HepG2 (cell line): ENCODE measurements at regions not wholly inside any gene's neighbourhood (a gene's known extent, or its start where the extent isn't known, plus 50 kb on each side); places are given as distances from the start of the nearest gene placed in this dataset.

Experiments used
- ATAC-seq: fragments of 200-7000 bp; cut with Tn5 transposase; 3 replicates; pipeline ENCODE4 v1.9.1; 2020; ENCODE audit warnings: mild to moderate bottlenecking, moderate library complexity
- BruUV-seq: library from RNA; stranded (reverse); fragments of 400-500 nt; replicated peaks from 2 replicates; lab custom pipeline; 2021; lab: Mats Ljungman, UMichigan
- CTCF ChIA-PET: fragments of 300-600 bp; formaldehyde crosslinking; extraction: SDS; loops from one replicate; lab custom pipeline; 2021; ENCODE audit warnings: low total read pairs, inconsistent platforms, low intra/inter-chr PET ratio; lab: Yijun Ruan, JAX
- POLR2A ChIA-PET: fragments of 350-600 bp; sonication (Branson Sonifier 250); formaldehyde crosslinking; loops from one replicate; lab custom pipeline; 2020; ENCODE audit warnings: antibody characterized with exemption, inconsistent platforms; lab: Yijun Ruan, JAX
- DNase-seq: peaks from one replicate; pipeline ENCODE4 v3.0.0-alpha.2; 2015; ENCODE audit warnings: low spot score
- FAIRE-seq: peaks from 3 replicates; lab custom pipeline; 2011; peaks lifted over from hg19 to GRCh38; lab: Jason Lieb, UNC
- H2AFZ ChIP-seq: one replicate; pipeline ENCODE4 v1.6.1; 2011; ENCODE audit warnings: low read length, inconsistent platforms
- H3K27ac ChIP-seq: fragments of 300-600 bp; 3 replicates; pipeline ENCODE4 v1.8.0; 2011; ENCODE audit warnings: mixed run types, mild to moderate bottlenecking, mixed read lengths, low read length, inconsistent platforms; ENCODE audit not compliant: insufficient read depth; ENCODE audit errors: extremely low read length
- H3K27me3 ChIP-seq, 2 experiments: fragments of 200-600 bp in 1 of 2; 2 replicates in 1 of 2; 3 replicates in 1 of 2; pipeline versions ENCODE4 v1.6.0 to v1.8.0; 2011; ENCODE audit warnings: low read length in 2 of 2, mild to moderate bottlenecking in 2 of 2, moderate library complexity in 2 of 2, inconsistent platforms in 1 of 2; ENCODE audit not compliant: insufficient read depth in 2 of 2, control insufficient read depth in 1 of 2
- H3K36me3 ChIP-seq, 2 experiments: fragments of 200-600 bp in 1 of 2; replicated peaks in 1 of 2; 2 replicates in 1 of 2; 3 replicates in 1 of 2; pipeline versions ENCODE4 v1.5.1 to v1.8.0; 2011; ENCODE audit warnings: low read length in 2 of 2, inconsistent platforms in 1 of 2; ENCODE audit not compliant: insufficient read depth in 2 of 2, control insufficient read depth in 1 of 2
- H3K4me1 ChIP-seq: 2 replicates; pipeline ENCODE4 v1.5.1; 2012; ENCODE audit warnings: low read length, inconsistent platforms; ENCODE audit not compliant: insufficient read depth
- H3K4me2 ChIP-seq: 2 replicates; pipeline ENCODE4 v1.6.0; 2011; ENCODE audit warnings: low read depth, low read length, inconsistent platforms
- H3K4me3 ChIP-seq, 3 experiments: fragments of 200-600 bp in 1 of 3; sonication (generic), shearing (Covaris generic) in 1 of 3; replicated peaks in 1 of 3; 2 replicates each; pipeline ENCODE4 v1.5.1; 2011 to 2016; ENCODE audit warnings: low read length in 3 of 3, inconsistent platforms in 2 of 3, low read depth in 2 of 3, mild to moderate bottlenecking in 2 of 3, control low read depth in 1 of 3, mixed read lengths in 1 of 3; ENCODE audit not compliant: insufficient read depth in 1 of 3
- H3K79me2 ChIP-seq: one replicate; pipeline ENCODE4 v1.6.1; 2011; ENCODE audit warnings: low read length, inconsistent platforms; ENCODE audit not compliant: insufficient read depth
- H3K9ac ChIP-seq: 2 replicates; pipeline ENCODE4 v1.6.0; 2011; ENCODE audit warnings: mild to moderate bottlenecking, low read depth, low read length, inconsistent platforms; ENCODE audit not compliant: insufficient read depth
- H3K9me3 ChIP-seq: 2 replicates; pipeline ENCODE4 v1.5.1; 2012; ENCODE audit warnings: mild to moderate bottlenecking, low read length
- H4K20me1 ChIP-seq: 2 replicates; pipeline ENCODE4 v1.6.0; 2011; ENCODE audit warnings: inconsistent platforms, mild to moderate bottlenecking, low read length, moderate library complexity; ENCODE audit not compliant: insufficient read depth
- ASH2L ChIP-seq: fragments of 300-600, 200-600 bp; sonication (generic); IDR thresholded peaks from 2 replicates; pipeline ENCODE4 v1.7.0; 2017; ENCODE audit warnings: low read depth, mild to moderate bottlenecking, moderate library complexity, mixed read lengths, low read length; ENCODE audit not compliant: insufficient read length
- CHCHD3 ChIP-seq: sonication (generic); formaldehyde crosslinking; IDR thresholded peaks from 2 replicates; pipeline ENCODE4 v1.8.0; 2022; ENCODE audit warnings: mild to moderate bottlenecking, missing genetic modification reagents, moderate library complexity
- HMG20B ChIP-seq: conservative IDR thresholded peaks from 2 replicates; pipeline ENCODE4 v1.6.1; 2016; ENCODE audit warnings: missing genetic modification reagents, missing compliant biosample characterization
- KDM3A ChIP-seq: IDR thresholded peaks from 2 replicates; pipeline ENCODE4 v1.6.1; 2018; ENCODE audit warnings: low read depth, missing compliant biosample characterization
- KDM5A ChIP-seq: fragments of 200-600 bp; sonication (generic); IDR thresholded peaks from 2 replicates; pipeline ENCODE4 v1.7.0; 2018; ENCODE audit warnings: antibody characterized with exemption, mild to moderate bottlenecking, low read length, borderline replicate concordance
- MAF1 ChIP-seq: sonication (generic); formaldehyde crosslinking; IDR thresholded peaks from 2 replicates; pipeline ENCODE4 v1.5.0; 2020; ENCODE audit warnings: missing genetic modification reagents, borderline replicate concordance
- MATR3 ChIP-seq: sonication (generic); formaldehyde crosslinking; IDR thresholded peaks from 2 replicates; pipeline ENCODE4 v1.4.0; 2020; ENCODE audit warnings: missing genetic modification reagents
- MIXL1 ChIP-seq: IDR thresholded peaks from 2 replicates; pipeline ENCODE4 v1.6.1; 2016
- POGZ ChIP-seq: sonication (generic); formaldehyde crosslinking; IDR thresholded peaks from 2 replicates; pipeline ENCODE4 v1.4.0; 2020; ENCODE audit warnings: mild to moderate bottlenecking, missing genetic modification reagents
- RXRA ChIP-seq: sonication (generic); formaldehyde crosslinking; IDR thresholded peaks from 2 replicates; pipeline ENCODE4 v1.5.1; 2020; ENCODE audit warnings: missing genetic modification reagents
- ZBTB1 ChIP-seq: sonication (generic); formaldehyde crosslinking; IDR thresholded peaks from 2 replicates; pipeline ENCODE4 v1.4.0; 2020; ENCODE audit warnings: missing genetic modification reagents, borderline replicate concordance
- ZBTB38 ChIP-seq: sonication (generic); formaldehyde crosslinking; IDR thresholded peaks from 2 replicates; pipeline ENCODE4 v1.5.1; 2020; ENCODE audit warnings: mild to moderate bottlenecking, missing genetic modification reagents
- ZFP41 ChIP-seq: sonication (generic); formaldehyde crosslinking; IDR thresholded peaks from 2 replicates; pipeline ENCODE4 v1.4.0; 2020; ENCODE audit warnings: mild to moderate bottlenecking, missing genetic modification reagents, borderline replicate concordance
- ZNF652 ChIP-seq: IDR thresholded peaks from 2 replicates; pipeline ENCODE4 v1.6.1; 2016; ENCODE audit warnings: low read depth, borderline replicate concordance
- ZNF672 ChIP-seq: sonication (generic); formaldehyde crosslinking; IDR thresholded peaks from 2 replicates; pipeline ENCODE4 v1.8.1; 2022; ENCODE audit warnings: missing genetic modification reagents
- ZSCAN30 ChIP-seq: sonication (generic); formaldehyde crosslinking; IDR thresholded peaks from 2 replicates; pipeline ENCODE4 v1.5.0; 2020; ENCODE audit warnings: mild to moderate bottlenecking, missing genetic modification reagents
- WGBS: methylation state at CpG from one replicate; pipeline ENCODE4 v1.1.6; 2017; ENCODE audit warnings: low lambda C conversion rate; 5-methylcytosine and 5-hydroxymethylcytosine counted together
- in situ Hi-C: cut with HindIII; loops from 2 replicates; pipeline ENCODE4 v1.10.0; 2017; ENCODE audit warnings: low pct_unique_long_range_greater_than_20kb; ENCODE audit not compliant: extremely low pct_ligation_motif_present
- intact Hi-C: fragments of 100-400 bp; cut with micrococcal nuclease; formaldehyde crosslinking; loops from one replicate; pipeline ENCODE4 v1.10.0; 2022; ENCODE audit not compliant: unreplicated experiment
- TF ChIP-seq, protein P1 (sequence below): sonication (generic); formaldehyde crosslinking; IDR thresholded peaks from 2 replicates; pipeline ENCODE4 v1.9.0; 2021; ENCODE audit warnings: mild to moderate bottlenecking, missing genetic modification reagents
- TF ChIP-seq, protein P2 (sequence below): sonication (generic); formaldehyde crosslinking; IDR thresholded peaks from 2 replicates; pipeline ENCODE4 v1.8.0; 2022; ENCODE audit warnings: mild to moderate bottlenecking, missing genetic modification reagents, moderate library complexity
- TF ChIP-seq, protein P3 (sequence below): sonication (generic); formaldehyde crosslinking; IDR thresholded peaks from 2 replicates; pipeline ENCODE4 v1.4.0; 2020; ENCODE audit warnings: mild to moderate bottlenecking, missing genetic modification reagents

DNA sequence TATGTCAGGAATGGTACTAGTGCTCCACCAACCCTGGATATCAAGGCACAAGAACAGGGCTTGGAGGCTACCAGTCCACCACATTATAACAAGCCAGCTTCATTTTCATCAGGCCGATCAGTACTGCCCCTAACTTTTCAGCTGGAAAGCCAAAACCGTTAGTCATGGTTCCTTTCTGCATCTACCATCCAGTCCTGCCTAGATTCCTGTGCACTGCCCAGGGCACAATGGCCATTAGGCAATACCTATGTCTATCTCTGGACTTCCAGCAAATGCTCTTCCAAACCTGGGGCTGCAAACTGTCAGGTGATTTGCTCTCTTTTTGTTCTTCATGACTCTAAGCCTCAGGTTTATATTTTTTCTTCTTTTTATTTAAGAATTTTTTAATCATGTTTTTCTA lies 937.7 kb downstream of the SORCS1 start:
- Histone ChIP-seq H3K9ac (no peak overlapping the region), H3K36me3 (no peaks in the 10 kb centered on the region), H3K4me2 (no peak overlapping the region), H3K79me2 (no peaks in the 10 kb centered on the region), H3K27ac (no peak overlapping the region), H3K27me3 (no peaks in the 10 kb centered on the region; a peak in 1 of 5 replicates), H3K9me3 (peaks cover 38% of the 10 kb centered on the region), H4K20me1 (no peaks in the 10 kb centered on the region), H3K4me1 (no peaks in the 10 kb centered on the region), H3K4me3 (no peak overlapping the region), H2AFZ (no peak overlapping the region)
- ATAC-seq (no peak), FAIRE-seq (no peak), DNase-seq (no peak)
- WGBS, result 0% methylated on average over 2 of the region's 2 CpGs
- in situ Hi-C loops (no loop called here), intact Hi-C loops (no loop called here)
- POLR2A ChIA-PET, result no interaction called here
- no TSS peak for BruUV-seq
- CTCF ChIA-PET, result no interaction called here
- TF ChIP-seq ZSCAN30, result no peak
- TF ChIP-seq RXRA (CRISPR knock-in tag), result no peak
- no peak for TF ChIP-seq ZNF672
- TF ChIP-seq MAF1 (CRISPR knock-in tag), result no peak
- TF ChIP-seq, protein P1, sequence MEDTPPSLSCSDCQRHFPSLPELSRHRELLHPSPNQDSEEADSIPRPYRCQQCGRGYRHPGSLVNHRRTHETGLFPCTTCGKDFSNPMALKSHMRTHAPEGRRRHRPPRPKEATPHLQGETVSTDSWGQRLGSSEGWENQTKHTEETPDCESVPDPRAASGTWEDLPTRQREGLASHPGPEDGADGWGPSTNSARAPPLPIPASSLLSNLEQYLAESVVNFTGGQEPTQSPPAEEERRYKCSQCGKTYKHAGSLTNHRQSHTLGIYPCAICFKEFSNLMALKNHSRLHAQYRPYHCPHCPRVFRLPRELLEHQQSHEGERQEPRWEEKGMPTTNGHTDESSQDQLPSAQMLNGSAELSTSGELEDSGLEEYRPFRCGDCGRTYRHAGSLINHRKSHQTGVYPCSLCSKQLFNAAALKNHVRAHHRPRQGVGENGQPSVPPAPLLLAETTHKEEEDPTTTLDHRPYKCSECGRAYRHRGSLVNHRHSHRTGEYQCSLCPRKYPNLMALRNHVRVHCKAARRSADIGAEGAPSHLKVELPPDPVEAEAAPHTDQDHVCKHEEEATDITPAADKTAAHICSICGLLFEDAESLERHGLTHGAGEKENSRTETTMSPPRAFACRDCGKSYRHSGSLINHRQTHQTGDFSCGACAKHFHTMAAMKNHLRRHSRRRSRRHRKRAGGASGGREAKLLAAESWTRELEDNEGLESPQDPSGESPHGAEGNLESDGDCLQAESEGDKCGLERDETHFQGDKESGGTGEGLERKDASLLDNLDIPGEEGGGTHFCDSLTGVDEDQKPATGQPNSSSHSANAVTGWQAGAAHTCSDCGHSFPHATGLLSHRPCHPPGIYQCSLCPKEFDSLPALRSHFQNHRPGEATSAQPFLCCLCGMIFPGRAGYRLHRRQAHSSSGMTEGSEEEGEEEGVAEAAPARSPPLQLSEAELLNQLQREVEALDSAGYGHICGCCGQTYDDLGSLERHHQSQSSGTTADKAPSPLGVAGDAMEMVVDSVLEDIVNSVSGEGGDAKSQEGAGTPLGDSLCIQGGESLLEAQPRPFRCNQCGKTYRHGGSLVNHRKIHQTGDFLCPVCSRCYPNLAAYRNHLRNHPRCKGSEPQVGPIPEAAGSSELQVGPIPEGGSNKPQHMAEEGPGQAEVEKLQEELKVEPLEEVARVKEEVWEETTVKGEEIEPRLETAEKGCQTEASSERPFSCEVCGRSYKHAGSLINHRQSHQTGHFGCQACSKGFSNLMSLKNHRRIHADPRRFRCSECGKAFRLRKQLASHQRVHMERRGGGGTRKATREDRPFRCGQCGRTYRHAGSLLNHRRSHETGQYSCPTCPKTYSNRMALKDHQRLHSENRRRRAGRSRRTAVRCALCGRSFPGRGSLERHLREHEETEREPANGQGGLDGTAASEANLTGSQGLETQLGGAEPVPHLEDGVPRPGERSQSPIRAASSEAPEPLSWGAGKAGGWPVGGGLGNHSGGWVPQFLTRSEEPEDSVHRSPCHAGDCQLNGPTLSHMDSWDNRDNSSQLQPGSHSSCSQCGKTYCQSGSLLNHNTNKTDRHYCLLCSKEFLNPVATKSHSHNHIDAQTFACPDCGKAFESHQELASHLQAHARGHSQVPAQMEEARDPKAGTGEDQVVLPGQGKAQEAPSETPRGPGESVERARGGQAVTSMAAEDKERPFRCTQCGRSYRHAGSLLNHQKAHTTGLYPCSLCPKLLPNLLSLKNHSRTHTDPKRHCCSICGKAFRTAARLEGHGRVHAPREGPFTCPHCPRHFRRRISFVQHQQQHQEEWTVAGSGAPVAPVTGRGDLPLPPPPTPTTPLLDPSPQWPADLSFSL (CRISPR knock-in tag), result no peak
- no peak for TF ChIP-seq ZFP41 (CRISPR knock-in tag)
- TF ChIP-seq, protein P2, sequence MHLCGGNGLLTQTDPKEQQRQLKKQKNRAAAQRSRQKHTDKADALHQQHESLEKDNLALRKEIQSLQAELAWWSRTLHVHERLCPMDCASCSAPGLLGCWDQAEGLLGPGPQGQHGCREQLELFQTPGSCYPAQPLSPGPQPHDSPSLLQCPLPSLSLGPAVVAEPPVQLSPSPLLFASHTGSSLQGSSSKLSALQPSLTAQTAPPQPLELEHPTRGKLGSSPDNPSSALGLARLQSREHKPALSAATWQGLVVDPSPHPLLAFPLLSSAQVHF (CRISPR knock-in tag), result no peak
- TF ChIP-seq ZNF652 (CRISPR knock-in tag), result no peak
- no peak for TF ChIP-seq KDM3A (CRISPR knock-in tag)
- TF ChIP-seq CHCHD3 (CRISPR knock-in tag), result no peak
- TF ChIP-seq ZBTB1 (CRISPR knock-in tag), result no peak
- no peak for TF ChIP-seq MATR3 (CRISPR knock-in tag)
- no peak for TF ChIP-seq KDM5A
- no peak for TF ChIP-seq ASH2L
- TF ChIP-seq, protein P3, sequence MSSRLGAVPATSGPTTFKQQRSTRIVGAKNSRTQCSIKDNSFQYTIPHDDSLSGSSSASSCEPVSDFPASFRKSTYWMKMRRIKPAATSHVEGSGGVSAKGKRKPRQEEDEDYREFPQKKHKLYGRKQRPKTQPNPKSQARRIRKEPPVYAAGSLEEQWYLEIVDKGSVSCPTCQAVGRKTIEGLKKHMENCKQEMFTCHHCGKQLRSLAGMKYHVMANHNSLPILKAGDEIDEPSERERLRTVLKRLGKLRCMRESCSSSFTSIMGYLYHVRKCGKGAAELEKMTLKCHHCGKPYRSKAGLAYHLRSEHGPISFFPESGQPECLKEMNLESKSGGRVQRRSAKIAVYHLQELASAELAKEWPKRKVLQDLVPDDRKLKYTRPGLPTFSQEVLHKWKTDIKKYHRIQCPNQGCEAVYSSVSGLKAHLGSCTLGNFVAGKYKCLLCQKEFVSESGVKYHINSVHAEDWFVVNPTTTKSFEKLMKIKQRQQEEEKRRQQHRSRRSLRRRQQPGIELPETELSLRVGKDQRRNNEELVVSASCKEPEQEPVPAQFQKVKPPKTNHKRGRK (CRISPR knock-in tag), result no peak
- TF ChIP-seq MIXL1 (CRISPR knock-in tag), result no peak
- no peak for TF ChIP-seq HMG20B (CRISPR knock-in tag)
- no peak for TF ChIP-seq ZBTB38
- no peak for TF ChIP-seq POGZ (CRISPR knock-in tag)
